ENCODE measurements at regions not wholly inside any gene's neighbourhood (a gene's known extent, or its start where the extent isn't known, plus 50 kb on each side); places are given as distances from the start of the nearest gene placed in this dataset.

GRCh38 chr3:59163953-59164352 lies 114.1 kb upstream of the CFAP20DC start:
- no peak for DNase-seq

GRCh38 chr3:59161048-59161447 lies 111.2 kb upstream of the CFAP20DC start:
- DNase-seq: no peak

GRCh38 chr3:59160133-59160746 lies 110.4 kb upstream of the CFAP20DC start:
- DNase-seq: no peak

- DNase-seq: no peak
Observed at GRCh38 chr3:59153648-59154047, 103.8 kb upstream of the CFAP20DC start.

- no peak for DNase-seq
Observed at GRCh38 chr3:59152943-59153342, 103.1 kb upstream of the CFAP20DC start.

- no peak for DNase-seq
Observed at GRCh38 chr3:59150039-59150438, 100.2 kb upstream of the CFAP20DC start.

GRCh38 chr3:59149166-59149565 lies 99.3 kb upstream of the CFAP20DC start:
- DNase-seq: no peak

- no peak for DNase-seq
Observed at GRCh38 chr3:59143447-59143846, 93.6 kb upstream of the CFAP20DC start.

GRCh38 chr3:59142556-59142955 lies 92.7 kb upstream of the CFAP20DC start:
- DNase-seq: no peak

GRCh38 chr3:59138966-59139365 lies 89.1 kb upstream of the CFAP20DC start:
- no peak for DNase-seq

- DNase-seq: no peak
Observed at GRCh38 chr3:59137415-59137814, 87.6 kb upstream of the CFAP20DC start.

- DNase-seq: no peak
Observed at GRCh38 chr3:59136081-59136480, 86.3 kb upstream of the CFAP20DC start.

GRCh38 chr3:59135096-59135495 lies 85.3 kb upstream of the CFAP20DC start:
- no peak for DNase-seq

GRCh38 chr3:59133311-59133710 lies 83.5 kb upstream of the CFAP20DC start:
- no peak for DNase-seq

GRCh38 chr3:59131016-59131766 lies 81.4 kb upstream of the CFAP20DC start:
- DNase-seq: no peak

GRCh38 chr3:59128685-59129084 lies 78.9 kb upstream of the CFAP20DC start:
- DNase-seq: no peak

GRCh38 chr3:59127071-59127470 lies 77.2 kb upstream of the CFAP20DC start:
- DNase-seq: no peak

- no peak for DNase-seq
Observed at GRCh38 chr3:59126446-59126845, 76.6 kb upstream of the CFAP20DC start.

- no peak for DNase-seq
Observed at GRCh38 chr3:59121346-59122144, 71.7 kb upstream of the CFAP20DC start.

- DNase-seq: no peak
Observed at GRCh38 chr3:59118928-59119327, 69.1 kb upstream of the CFAP20DC start.

GRCh38 chr3:59117396-59117795 lies 67.6 kb upstream of the CFAP20DC start:
- no peak for DNase-seq

- DNase-seq: no peak
Observed at GRCh38 chr3:59116233-59116537, 66.4 kb upstream of the CFAP20DC start.

GRCh38 chr3:59115364-59116232 lies 65.8 kb upstream of the CFAP20DC start:
- DNase-seq: no peak

All from activated gamma-delta T cell treated with Interleukin-2 at 50 U/mL for 16 hours (primary cell).